G401.6 (cell line): ENCODE measurements at regions not wholly inside any gene's neighbourhood (a gene's known extent, or its start where the extent isn't known, plus 50 kb on each side); places are given as distances from the start of the nearest gene placed in this dataset.

ENCODE experiments used
- FAIRE-seq: peaks from 2 replicates; lab custom pipeline; 2012; peaks lifted over from hg19 to GRCh38; lab: Jason Lieb, UNC

- no peak for FAIRE-seq
Observed at GRCh38 chr7:110590415-110590814, 500.5 kb upstream of the LRRN3 start.

DNA sequence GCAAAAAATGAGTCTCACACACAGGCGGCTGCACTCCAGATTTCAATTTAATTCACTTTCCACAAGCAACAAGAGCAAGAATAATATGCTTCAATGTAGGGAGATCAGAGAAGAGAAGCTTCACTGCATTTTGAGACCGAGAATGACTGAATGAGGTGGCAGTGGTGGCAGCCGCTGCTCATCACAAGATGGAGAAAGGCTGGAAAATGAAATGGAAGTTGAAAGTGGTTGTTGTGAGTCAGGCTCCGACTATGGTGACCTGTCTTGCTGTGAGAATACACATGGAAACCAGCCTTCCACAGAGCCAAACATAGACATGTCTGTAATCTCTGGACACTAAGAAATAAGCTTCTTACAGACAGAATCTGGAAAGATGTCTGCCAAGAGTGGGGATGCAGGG, 499.6 kb upstream of the LRRN3 start:
- FAIRE-seq, result no peak

DNA sequence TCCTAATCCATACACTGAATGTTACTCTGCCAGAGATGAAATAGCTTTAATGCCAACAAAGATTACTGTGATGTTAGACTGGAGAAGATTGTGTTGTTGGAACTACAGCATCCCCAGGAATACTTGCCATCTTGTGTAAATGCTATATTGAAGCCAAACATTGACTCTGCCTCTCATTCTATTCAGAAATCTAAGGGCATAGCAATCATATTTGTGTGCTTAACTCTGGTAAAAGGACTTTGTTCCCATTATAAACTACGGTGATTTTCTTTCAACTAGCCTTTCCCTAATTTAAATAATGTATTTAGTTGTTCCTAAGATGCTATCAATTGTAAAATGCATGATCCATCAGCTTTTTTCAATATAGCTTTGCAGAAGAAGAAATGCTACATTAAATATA, 498.4 kb upstream of the LRRN3 start:
- FAIRE-seq, result no peak

DNA sequence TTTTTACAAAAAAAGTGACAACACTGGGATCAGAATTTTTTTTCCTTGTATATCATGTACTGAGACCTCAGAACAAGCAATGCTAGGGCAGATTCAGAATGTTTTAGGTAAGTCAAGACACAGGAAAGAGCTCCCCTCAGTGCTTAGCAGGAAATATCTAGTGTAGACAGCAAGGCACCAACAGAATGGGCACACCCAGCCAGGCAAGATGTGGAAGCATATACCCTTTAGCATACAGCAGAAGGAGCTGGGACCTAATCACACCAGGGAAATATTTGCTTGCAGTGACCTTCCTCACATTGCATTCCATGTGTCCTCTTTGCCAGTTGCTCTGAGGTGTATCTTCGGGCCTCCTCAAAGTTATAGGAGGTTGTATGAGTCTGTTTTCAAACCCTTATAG, 497.6 kb upstream of the LRRN3 start:
- no peak for FAIRE-seq

- no peak for FAIRE-seq
Observed at GRCh38 chr7:110595694-110596093, 495.2 kb upstream of the LRRN3 start.

DNA sequence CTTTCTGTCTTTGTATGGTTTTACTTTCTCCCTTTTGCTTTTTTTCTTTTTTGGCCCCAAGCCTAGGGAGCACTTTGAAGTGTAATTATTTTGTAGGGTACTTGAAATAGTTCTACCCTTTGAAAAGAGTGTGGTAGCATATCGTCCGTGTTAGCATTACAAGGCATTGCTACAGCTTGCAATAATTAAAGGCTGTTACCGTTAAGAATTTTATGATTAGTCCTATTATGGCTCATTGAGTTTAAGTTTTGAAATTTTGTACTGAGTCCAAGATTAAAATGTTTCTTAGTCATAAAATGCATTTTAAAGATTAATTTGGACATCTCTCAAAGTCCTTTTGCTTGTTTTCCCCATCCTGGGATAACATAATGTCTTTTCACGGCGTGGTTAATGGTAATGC, 490.0 kb upstream of the LRRN3 start:
- FAIRE-seq, result no peak

DNA sequence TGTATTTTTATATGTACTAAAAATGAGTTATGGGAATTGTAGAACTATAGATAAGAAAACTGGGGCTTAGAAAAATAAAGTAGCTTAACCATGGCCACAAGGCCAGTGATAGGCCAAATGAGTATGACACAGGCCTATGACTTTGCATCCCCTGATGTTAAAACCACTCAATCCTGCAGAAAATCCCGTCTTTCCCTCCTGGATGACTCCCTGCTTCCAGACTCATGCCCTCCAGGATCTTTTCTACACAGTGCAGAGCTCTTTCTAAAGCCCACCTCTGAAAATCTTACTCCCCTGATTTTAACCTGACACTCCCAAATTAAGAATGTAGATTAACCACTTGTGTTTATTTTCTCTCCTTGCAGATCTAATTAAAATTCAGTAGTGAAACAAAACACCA, 489.2 kb upstream of the LRRN3 start:
- no peak for FAIRE-seq

GRCh38 chr7:110604206-110604605, 486.7 kb upstream of the LRRN3 start:
- no peak for FAIRE-seq

- no peak for FAIRE-seq
Observed at GRCh38 chr7:110604885-110605284, 486.0 kb upstream of the LRRN3 start.

DNA sequence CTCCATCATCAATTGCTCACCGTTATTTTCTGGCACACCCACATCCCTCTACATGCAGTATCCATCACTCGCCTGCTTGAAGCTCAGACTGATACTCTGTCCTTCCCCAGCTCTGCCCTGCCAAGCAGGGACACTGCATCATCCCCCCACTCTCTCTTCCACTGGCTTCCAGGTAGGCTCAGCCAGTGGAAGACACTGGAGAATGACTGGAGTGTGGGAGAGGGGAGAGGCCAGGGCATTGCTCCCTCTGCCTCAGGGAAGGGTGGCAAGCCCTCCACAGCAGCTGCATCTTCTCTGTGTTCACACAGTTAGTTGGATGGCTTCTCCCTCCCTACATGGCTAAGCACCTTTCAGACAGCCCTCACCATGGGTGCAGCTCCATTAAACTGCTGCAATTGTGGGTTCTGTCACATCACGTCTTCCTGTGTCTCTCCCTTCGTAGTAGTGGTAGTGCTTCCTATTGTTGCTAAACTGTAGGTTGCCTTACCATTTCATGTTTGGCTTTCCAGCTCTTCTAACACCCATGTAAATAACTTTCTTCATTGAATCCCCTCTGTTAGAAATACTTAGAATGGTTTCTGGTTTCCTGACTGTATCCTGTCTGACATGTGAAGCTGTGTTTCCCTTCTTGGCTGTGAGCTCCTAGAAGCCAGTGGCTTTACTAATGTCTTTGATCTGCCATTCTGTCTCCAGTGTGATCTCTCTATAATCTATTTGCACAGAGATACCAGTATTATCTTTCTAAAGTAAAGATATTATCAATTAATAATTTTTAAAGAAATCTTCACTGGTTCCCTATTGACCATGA, 483.7 kb upstream of the LRRN3 start:
- FAIRE-seq, result no peak

DNA sequence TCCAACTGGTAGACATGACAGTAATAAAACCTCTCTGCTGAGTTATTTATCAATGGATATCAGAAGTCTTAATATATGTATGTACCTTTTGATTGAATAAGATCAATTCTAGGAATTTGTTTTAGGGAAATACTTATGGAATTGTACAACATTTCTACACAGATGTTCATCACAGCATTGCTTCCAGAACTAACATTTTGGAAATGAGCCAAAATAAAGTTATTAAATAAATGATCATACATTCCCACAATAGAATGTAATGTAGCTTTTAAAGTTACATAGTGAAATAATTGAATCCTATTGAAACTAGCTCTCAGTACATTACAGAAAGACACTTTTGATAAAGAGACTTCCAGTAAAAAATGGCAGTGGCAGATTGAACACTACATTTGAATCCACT, 481.6 kb upstream of the LRRN3 start:
- FAIRE-seq, result no peak

GRCh38 chr7:110612680-110613079, 478.2 kb upstream of the LRRN3 start:
- no peak for FAIRE-seq
